ENCODE measurements at regions not wholly inside any gene's neighbourhood (a gene's known extent, or its start where the extent isn't known, plus 50 kb on each side); places are given as distances from the start of the nearest gene placed in this dataset.

- Mint-ChIP-seq H3K36me3 (no peaks in the 10 kb centered on the region), H3K9me3 (peaks cover 4% of the 10 kb centered on the region), H3K4me1 (no peaks in the 10 kb centered on the region), H3K27ac (no peak overlapping the region), H3K27me3 (no peaks in the 10 kb centered on the region), H3K4me3 (no peak overlapping the region)
- ATAC-seq (ENCODE audit: low read depth) = no peak
- DNase-seq (ENCODE audit: low spot score in 2 of 2) = no peak
These were observed 460.7 kb upstream of the ATXN7L3B start for GRCh38 chr12:74076918-74077317.

- no peak overlapping the region for H3K4me3 Mint-ChIP-seq
- ATAC-seq (ENCODE audit: low read depth) (no peak), DNase-seq (ENCODE audit: low spot score in 2 of 2) (no peak)
- H3K27ac Mint-ChIP-seq = no peak overlapping the region
- no peaks in the 10 kb centered on the region for H3K27me3 Mint-ChIP-seq
- peaks cover 1% of the 10 kb centered on the region for H3K9me3 Mint-ChIP-seq
- H3K36me3 Mint-ChIP-seq = no peaks in the 10 kb centered on the region
- no peaks in the 10 kb centered on the region for H3K4me1 Mint-ChIP-seq
These were observed 432.2 kb upstream of the ATXN7L3B start for GRCh38 chr12:74105434-74105833.

GRCh38 chr12:74108729-74109128 is 428.9 kb upstream of the ATXN7L3B start:
- Mint-ChIP-seq H3K9me3 (no peaks in the 10 kb centered on the region), H3K27ac (no peak overlapping the region), H3K4me3 (no peak overlapping the region), H3K36me3 (no peaks in the 10 kb centered on the region), H3K27me3 (no peaks in the 10 kb centered on the region), H3K4me1 (no peaks in the 10 kb centered on the region)
- no peak for ATAC-seq (ENCODE audit: low read depth)
- no peak for DNase-seq (ENCODE audit: low spot score in 2 of 2)

- Mint-ChIP-seq H3K27me3 (no peaks in the 10 kb centered on the region), H3K4me1 (no peaks in the 10 kb centered on the region), H3K4me3 (no peak overlapping the region), H3K9me3 (peaks cover 1% of the 10 kb centered on the region), H3K27ac (no peak overlapping the region), H3K36me3 (no peaks in the 10 kb centered on the region)
- DNase-seq (ENCODE audit: low spot score in 2 of 2) = no peak
- ATAC-seq (ENCODE audit: low read depth) = no peak
These were observed 425.8 kb upstream of the ATXN7L3B start for GRCh38 chr12:74111688-74112360.

GRCh38 chr12:74119811-74120362 is 417.7 kb upstream of the ATXN7L3B start:
- ATAC-seq (ENCODE audit: low read depth) (no peak), DNase-seq (ENCODE audit: low spot score in 2 of 2) (no peak)
- H3K36me3 Mint-ChIP-seq = no peaks in the 10 kb centered on the region
- H3K9me3 Mint-ChIP-seq = no peaks in the 10 kb centered on the region
- H3K27ac Mint-ChIP-seq = no peak overlapping the region
- H3K4me1 Mint-ChIP-seq = no peaks in the 10 kb centered on the region
- H3K27me3 Mint-ChIP-seq = no peaks in the 10 kb centered on the region
- H3K4me3 Mint-ChIP-seq = no peak overlapping the region

GRCh38 chr12:74120644-74121043 is 417.0 kb upstream of the ATXN7L3B start:
- no peak for ATAC-seq (ENCODE audit: low read depth)
- DNase-seq (ENCODE audit: low spot score in 2 of 2) = no peak
- no peaks in the 10 kb centered on the region for H3K27me3 Mint-ChIP-seq
- H3K9me3 Mint-ChIP-seq = no peaks in the 10 kb centered on the region
- no peak overlapping the region for H3K27ac Mint-ChIP-seq
- H3K4me3 Mint-ChIP-seq = no peak overlapping the region
- H3K4me1 Mint-ChIP-seq = no peaks in the 10 kb centered on the region
- no peaks in the 10 kb centered on the region for H3K36me3 Mint-ChIP-seq

GRCh38 chr12:74129702-74130101 is 407.9 kb upstream of the ATXN7L3B start:
- DNase-seq (ENCODE audit: low spot score in 2 of 2) (no peak), ATAC-seq (ENCODE audit: low read depth) (no peak)
- Mint-ChIP-seq H3K4me1 (no peaks in the 10 kb centered on the region), H3K4me3 (no peak overlapping the region), H3K27ac (no peak overlapping the region), H3K9me3 (peaks cover 9% of the 10 kb centered on the region), H3K27me3 (no peaks in the 10 kb centered on the region), H3K36me3 (no peaks in the 10 kb centered on the region)

- Mint-ChIP-seq H3K4me3 (no peak overlapping the region), H3K9me3 (no peaks in the 10 kb centered on the region), H3K27ac (no peak overlapping the region), H3K4me1 (no peaks in the 10 kb centered on the region), H3K36me3 (no peaks in the 10 kb centered on the region), H3K27me3 (no peaks in the 10 kb centered on the region)
- DNase-seq (ENCODE audit: low spot score in 2 of 2) (no peak), ATAC-seq (ENCODE audit: low read depth) (no peak)
These were observed 393.2 kb upstream of the ATXN7L3B start for GRCh38 chr12:74144396-74144795.

- H3K4me3 Mint-ChIP-seq = no peak overlapping the region
- no peak overlapping the region for H3K27ac Mint-ChIP-seq
- no peak for DNase-seq (ENCODE audit: low spot score in 2 of 2)
- no peaks in the 10 kb centered on the region for H3K36me3 Mint-ChIP-seq
- no peaks in the 10 kb centered on the region for H3K9me3 Mint-ChIP-seq
- no peak for ATAC-seq (ENCODE audit: low read depth)
- H3K27me3 Mint-ChIP-seq = no peaks in the 10 kb centered on the region
- no peaks in the 10 kb centered on the region for H3K4me1 Mint-ChIP-seq
These were observed 392.3 kb upstream of the ATXN7L3B start for GRCh38 chr12:74145328-74145727.

- Mint-ChIP-seq H3K4me3 (no peak overlapping the region), H3K4me1 (no peaks in the 10 kb centered on the region), H3K36me3 (no peaks in the 10 kb centered on the region), H3K9me3 (no peaks in the 10 kb centered on the region), H3K27ac (no peak overlapping the region), H3K27me3 (no peaks in the 10 kb centered on the region)
- ATAC-seq (ENCODE audit: low read depth) (no peak), DNase-seq (ENCODE audit: low spot score in 2 of 2) (no peak)
These were observed 388.8 kb upstream of the ATXN7L3B start for GRCh38 chr12:74148849-74149248.

- Mint-ChIP-seq H3K4me1 (no peaks in the 10 kb centered on the region), H3K36me3 (no peaks in the 10 kb centered on the region), H3K27ac (no peak overlapping the region), H3K4me3 (no peak overlapping the region), H3K9me3 (no peaks in the 10 kb centered on the region), H3K27me3 (no peaks in the 10 kb centered on the region)
- DNase-seq (ENCODE audit: low spot score in 2 of 2) = no peak
- no peak for ATAC-seq (ENCODE audit: low read depth)
These were observed 385.3 kb upstream of the ATXN7L3B start for GRCh38 chr12:74152370-74152769.

GRCh38 chr12:74166096-74166495 is 371.5 kb upstream of the ATXN7L3B start:
- Mint-ChIP-seq H3K4me1 (no peaks in the 10 kb centered on the region), H3K27ac (no peak overlapping the region), H3K27me3 (no peaks in the 10 kb centered on the region), H3K9me3 (no peaks in the 10 kb centered on the region), H3K4me3 (no peak overlapping the region), H3K36me3 (no peaks in the 10 kb centered on the region)
- DNase-seq (ENCODE audit: low spot score in 2 of 2) (no peak), ATAC-seq (ENCODE audit: low read depth) (no peak)

- no peak for ATAC-seq (ENCODE audit: low read depth)
- Mint-ChIP-seq H3K4me3 (no peak overlapping the region), H3K4me1 (no peaks in the 10 kb centered on the region), H3K27ac (no peak overlapping the region), H3K27me3 (no peaks in the 10 kb centered on the region), H3K9me3 (peaks cover 1% of the 10 kb centered on the region), H3K36me3 (no peaks in the 10 kb centered on the region)
- DNase-seq (ENCODE audit: low spot score in 2 of 2) = no peak
These were observed 368.0 kb upstream of the ATXN7L3B start for GRCh38 chr12:74169607-74170006.

GRCh38 chr12:74170645-74171477 is 366.8 kb upstream of the ATXN7L3B start:
- H3K4me1 Mint-ChIP-seq = no peaks in the 10 kb centered on the region
- no peaks in the 10 kb centered on the region for H3K36me3 Mint-ChIP-seq
- H3K4me3 Mint-ChIP-seq = no peak overlapping the region
- no peak overlapping the region for H3K27ac Mint-ChIP-seq
- DNase-seq (ENCODE audit: low spot score in 2 of 2) = no peak
- peaks cover 4% of the 10 kb centered on the region for H3K9me3 Mint-ChIP-seq
- no peaks in the 10 kb centered on the region for H3K27me3 Mint-ChIP-seq
- no peak for ATAC-seq (ENCODE audit: low read depth)

Measured in memory B cell (primary cell).